Adrenal gland (tissue), 5 donors: ENCODE measurements at regions not wholly inside any gene's neighbourhood (a gene's known extent, or its start where the extent isn't known, plus 50 kb on each side); places are given as distances from the start of the nearest gene placed in this dataset.

Source experiments
- CTCF ChIP-seq, 6 experiments: fragments of 450-650 bp in 4 of 6; fragments of 200-600 bp in 2 of 6; sonication (generic) in 1 of 6; IDR thresholded peaks; 1 replicate in 5 of 6; 2 replicates in 1 of 6; pipeline versions ENCODE4 v1.5.1 to v1.8.0; 2016 to 2021; ENCODE audit warnings: antibody characterized with exemption in 6 of 6, mild to moderate bottlenecking in 2 of 6, moderate library complexity in 1 of 6
- POLR2A ChIP-seq, 2 donors: fragments of 450-650 bp; IDR thresholded peaks; one replicate each; pipeline ENCODE4 v1.6.1; 2017; ENCODE audit warnings: antibody characterized with exemption in 2 of 2, mild to moderate bottlenecking in 2 of 2, moderate library complexity in 1 of 2
- donor health status: DM: no; HTN: no; CAD: no.

- no peak for TF ChIP-seq CTCF (IDR thresholded peaks at IDR 0.05)
- no peak for TF ChIP-seq POLR2A (IDR thresholded peaks at IDR 0.05)
Observed at GRCh38 chr4:123954220-123954619, 557.6 kb downstream of the SPRY1 start.
